GM12874 (cell line): ENCODE measurements at regions not wholly inside any gene's neighbourhood (a gene's known extent, or its start where the extent isn't known, plus 50 kb on each side); places are given as distances from the start of the nearest gene placed in this dataset.

Experiments
- TF ChIP-seq, protein P1 (sequence below): IDR thresholded peaks from 2 replicates; pipeline ENCODE4 v1.5.1; 2011; ENCODE audit warnings: low read depth, mild to moderate bottlenecking, control low read depth, low read length, moderate library complexity; ENCODE audit not compliant: insufficient read depth

DNA sequence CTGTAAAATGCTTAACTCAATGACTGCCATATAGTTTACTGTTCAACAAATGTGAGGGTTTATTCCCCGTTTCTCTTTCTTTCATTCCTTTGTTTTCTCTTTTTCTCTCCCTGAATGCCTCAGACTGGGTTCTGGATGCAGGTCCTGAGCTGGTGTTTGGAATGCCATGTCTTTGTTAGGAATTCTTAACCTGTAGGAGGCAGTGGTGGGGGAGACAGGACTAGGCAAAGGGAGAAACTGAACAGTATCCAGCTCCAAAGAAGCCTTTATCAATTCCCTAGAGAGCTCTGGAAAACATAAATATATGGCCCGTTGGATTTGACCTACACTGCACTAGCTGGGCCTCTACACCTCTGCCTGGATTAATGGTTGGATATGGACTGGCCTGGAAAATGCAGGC is 621.2 kb upstream of the SLC35B3 start:
- TF ChIP-seq, protein P1, sequence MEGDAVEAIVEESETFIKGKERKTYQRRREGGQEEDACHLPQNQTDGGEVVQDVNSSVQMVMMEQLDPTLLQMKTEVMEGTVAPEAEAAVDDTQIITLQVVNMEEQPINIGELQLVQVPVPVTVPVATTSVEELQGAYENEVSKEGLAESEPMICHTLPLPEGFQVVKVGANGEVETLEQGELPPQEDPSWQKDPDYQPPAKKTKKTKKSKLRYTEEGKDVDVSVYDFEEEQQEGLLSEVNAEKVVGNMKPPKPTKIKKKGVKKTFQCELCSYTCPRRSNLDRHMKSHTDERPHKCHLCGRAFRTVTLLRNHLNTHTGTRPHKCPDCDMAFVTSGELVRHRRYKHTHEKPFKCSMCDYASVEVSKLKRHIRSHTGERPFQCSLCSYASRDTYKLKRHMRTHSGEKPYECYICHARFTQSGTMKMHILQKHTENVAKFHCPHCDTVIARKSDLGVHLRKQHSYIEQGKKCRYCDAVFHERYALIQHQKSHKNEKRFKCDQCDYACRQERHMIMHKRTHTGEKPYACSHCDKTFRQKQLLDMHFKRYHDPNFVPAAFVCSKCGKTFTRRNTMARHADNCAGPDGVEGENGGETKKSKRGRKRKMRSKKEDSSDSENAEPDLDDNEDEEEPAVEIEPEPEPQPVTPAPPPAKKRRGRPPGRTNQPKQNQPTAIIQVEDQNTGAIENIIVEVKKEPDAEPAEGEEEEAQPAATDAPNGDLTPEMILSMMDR = no peak

DNA sequence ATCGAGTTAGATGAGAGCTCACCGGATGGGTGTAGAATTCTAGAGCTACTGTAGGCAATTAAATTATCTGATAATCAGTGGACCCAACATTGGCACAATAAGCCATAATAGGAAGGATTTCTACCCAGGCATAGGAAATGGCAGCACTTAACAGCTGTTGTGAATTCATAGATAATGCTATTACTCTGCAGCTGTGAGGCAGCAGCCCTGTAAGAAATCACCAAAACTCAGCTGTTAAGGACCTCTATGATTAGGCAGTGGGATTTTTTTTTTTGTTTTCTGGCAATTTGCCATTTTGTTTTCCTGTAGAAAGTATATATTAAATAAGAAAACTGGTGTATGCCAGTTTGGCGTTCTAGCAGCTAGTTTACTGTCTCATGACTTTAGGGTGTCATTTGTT is 609.1 kb upstream of the SLC35B3 start:
- TF ChIP-seq, protein P1 = no peak

DNA sequence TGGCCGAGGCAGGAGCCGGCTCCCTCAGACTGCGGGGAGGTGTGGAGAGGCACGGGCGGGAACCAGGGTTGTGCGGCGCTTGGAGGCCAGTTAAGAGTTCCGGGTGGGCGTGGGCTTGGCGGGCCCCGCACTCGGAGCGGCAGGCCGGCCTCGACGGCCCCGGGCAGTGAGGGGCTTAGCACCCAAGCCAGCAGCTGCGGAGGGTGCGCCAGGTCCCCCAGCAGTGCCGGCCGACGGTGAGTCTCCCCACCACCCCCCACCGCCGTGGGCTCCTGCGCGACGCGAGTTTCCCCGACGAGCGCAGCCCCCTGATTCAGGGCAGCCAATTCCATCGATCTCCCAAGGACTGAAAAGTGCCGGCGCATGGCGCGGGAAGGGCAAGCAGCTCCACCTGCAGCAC is 605.4 kb upstream of the SLC35B3 start:
- TF ChIP-seq, protein P1 = no peak

DNA sequence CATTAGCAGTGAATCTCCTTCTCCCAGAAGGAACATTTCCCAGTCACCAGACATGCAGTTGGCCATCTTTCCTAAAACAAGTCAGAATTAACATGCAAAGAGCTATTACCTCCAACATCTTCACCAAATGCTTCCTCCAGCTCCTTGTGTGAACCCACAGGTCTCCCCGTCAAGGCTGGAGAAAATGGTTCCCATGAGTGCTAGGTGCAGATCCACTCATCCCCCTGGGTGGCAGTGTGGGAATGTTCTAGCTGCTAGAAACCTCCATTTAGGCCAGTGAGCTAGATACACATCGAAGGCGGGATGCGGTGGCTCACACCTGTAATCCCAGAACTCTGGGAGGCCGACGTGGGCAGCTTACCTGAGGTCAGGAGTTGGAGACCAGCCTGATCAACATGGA is 603.9 kb upstream of the SLC35B3 start:
- TF ChIP-seq, protein P1 = no peak

DNA sequence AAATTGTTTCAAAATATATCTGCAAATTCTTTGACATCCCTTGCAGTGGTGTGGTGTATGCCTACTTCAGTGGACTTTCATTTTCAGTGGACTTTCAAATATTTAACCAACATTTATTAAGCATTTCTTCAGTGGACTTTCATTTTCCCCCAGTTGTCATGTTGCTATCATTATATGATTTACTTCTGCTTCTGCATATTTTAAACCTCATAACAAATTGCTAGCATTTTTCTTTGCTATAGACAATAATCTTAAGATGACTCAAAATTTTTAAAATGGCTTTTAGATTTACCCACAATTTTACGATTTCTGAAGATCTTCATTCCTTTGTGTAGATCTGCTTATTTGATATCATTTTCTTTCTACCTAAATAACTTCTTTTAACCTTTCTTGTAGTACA is 592.7 kb upstream of the SLC35B3 start:
- TF ChIP-seq, protein P1 = no peak

DNA sequence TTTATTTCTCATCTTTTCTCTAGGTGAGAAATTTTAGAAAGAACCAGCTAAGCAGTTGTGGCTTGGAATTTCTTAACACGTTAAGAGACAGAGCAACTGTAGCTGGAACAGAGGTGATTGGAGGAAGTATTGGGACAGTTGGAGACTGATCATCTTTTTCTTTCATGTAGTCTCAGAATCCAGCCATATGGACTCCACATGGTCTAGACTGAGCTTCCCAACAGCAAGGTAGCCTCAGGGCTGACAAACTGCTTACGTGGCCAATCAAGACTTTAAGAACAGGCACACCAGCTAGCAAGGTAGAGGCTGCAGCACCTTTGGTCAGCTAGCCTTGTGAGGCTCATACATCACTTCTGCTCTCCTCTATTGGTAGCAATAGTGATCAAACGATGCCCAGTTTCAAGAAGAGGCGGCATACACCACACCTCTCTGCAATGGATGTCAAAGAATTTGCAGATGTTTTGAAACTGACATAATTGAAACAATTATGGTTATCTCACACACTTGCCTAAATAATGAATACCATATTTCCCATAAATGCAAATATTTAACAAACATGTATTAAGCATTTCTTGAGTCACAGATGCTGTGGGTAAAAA is 590.5 kb upstream of the SLC35B3 start:
- TF ChIP-seq, protein P1 = no peak

DNA sequence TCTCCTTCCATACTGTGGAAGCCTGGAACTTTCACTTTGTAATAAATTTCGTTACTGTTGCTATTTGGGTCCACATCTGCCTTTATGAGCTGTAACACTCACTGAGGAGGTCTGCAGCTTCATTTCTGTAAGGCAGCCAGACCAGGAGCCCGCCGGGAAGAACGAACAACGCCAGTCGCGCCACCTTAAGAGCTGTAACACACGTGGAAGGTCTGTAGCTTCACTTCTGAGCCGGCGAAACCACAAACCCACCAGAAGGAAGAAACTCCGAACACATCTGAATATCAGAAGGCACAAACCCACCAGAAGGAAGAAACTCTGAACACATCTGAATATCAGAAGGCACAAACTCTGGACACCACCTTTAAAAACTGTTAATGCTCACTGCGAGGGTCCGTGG is 589.9 kb upstream of the SLC35B3 start:
- TF ChIP-seq, protein P1 = no peak
